CD4-positive, alpha-beta T cell (primary cell): ENCODE measurements at regions not wholly inside any gene's neighbourhood (a gene's known extent, or its start where the extent isn't known, plus 50 kb on each side); places are given as distances from the start of the nearest gene placed in this dataset.

Source experiments
- ATAC-seq: fragments of 200-7000 bp; cut with Tn5 transposase; one replicate; pipeline ENCODE4 v1.10.0; 2022; ENCODE audit warnings: mild to moderate bottlenecking; ENCODE audit not compliant: poor library complexity
- CTCF ChIA-PET: fragments of 350-600 bp; sonication (Branson Sonifier 250); formaldehyde crosslinking; loops from one replicate; lab custom pipeline; 2021; ENCODE audit warnings: antibody characterized with exemption, inconsistent platforms; lab: Charles Lee
- POLR2A ChIA-PET: fragments of 350-600 bp; sonication (Branson Sonifier 250); formaldehyde crosslinking; loops from one replicate; lab custom pipeline; 2021; ENCODE audit warnings: antibody characterized with exemption, inconsistent platforms; lab: Charles Lee
- DNase-seq, 14 experiments: peaks; one replicate each; pipeline ENCODE4 v3.0.0-alpha.2; 2013 to 2020; ENCODE audit warnings: mixed read lengths in 2 of 14
- H3K27ac ChIP-seq, 2 donors: one replicate each; pipeline versions ENCODE4 v1.5.1 to v1.7.0; 2013; ENCODE audit warnings: low read length in 2 of 2, low read depth in 1 of 2, mild to moderate bottlenecking in 1 of 2
- H3K27me3 ChIP-seq, 2 experiments: 1 replicate in 1 of 2; 2 replicates in 1 of 2; pipeline versions ENCODE4 v1.6.1 to v1.7.0; 2013; ENCODE audit warnings: low read length in 2 of 2, control low read depth in 1 of 2, mild to moderate bottlenecking in 1 of 2, moderate library complexity in 1 of 2; ENCODE audit not compliant: insufficient read depth in 2 of 2, control insufficient read depth in 1 of 2
- H3K36me3 ChIP-seq: one replicate; pipeline ENCODE4 v1.6.1; 2013; ENCODE audit warnings: low read length, control low read depth; ENCODE audit not compliant: insufficient read depth
- H3K4me1 ChIP-seq: one replicate; pipeline ENCODE4 v1.6.1; 2013; ENCODE audit warnings: low read length, control low read depth; ENCODE audit not compliant: insufficient read depth
- H3K4me3 ChIP-seq: one replicate; pipeline ENCODE4 v1.5.1; 2013; ENCODE audit warnings: mild to moderate bottlenecking, low read length, moderate library complexity
- H3K9me3 ChIP-seq, 2 experiments: 1 replicate in 1 of 2; 2 replicates in 1 of 2; pipeline versions ENCODE4 v1.6.1 to v1.7.0; 2013; ENCODE audit warnings: low read length in 2 of 2, mild to moderate bottlenecking in 2 of 2, control low read depth in 1 of 2, moderate library complexity in 1 of 2; ENCODE audit not compliant: control insufficient read depth in 1 of 2, insufficient read depth in 1 of 2
- H3K27ac Mint-ChIP-seq: one replicate; pipeline ENCODE4 v1.8.0; 2020; ENCODE audit warnings: mixed read lengths
- H3K27me3 Mint-ChIP-seq: one replicate; pipeline ENCODE4 v1.8.0; 2021; ENCODE audit warnings: mixed read lengths
- H3K36me3 Mint-ChIP-seq: one replicate; pipeline ENCODE4 v1.8.0; 2021; ENCODE audit warnings: low read depth, mixed read lengths
- H3K4me1 Mint-ChIP-seq: one replicate; pipeline ENCODE4 v1.8.0; 2021; ENCODE audit warnings: low read depth, mixed read lengths
- H3K4me3 Mint-ChIP-seq: one replicate; pipeline ENCODE4 v1.8.0; 2020; ENCODE audit warnings: mild to moderate bottlenecking, mixed read lengths
- H3K9me3 Mint-ChIP-seq: one replicate; pipeline ENCODE4 v1.8.0; 2020; ENCODE audit warnings: mixed read lengths
- intact Hi-C, 2 experiments: fragments of 100-400 bp; cut with DNase I in 1 of 2; cut with micrococcal nuclease in 1 of 2; formaldehyde crosslinking; loops; one replicate each; pipeline versions ENCODE4 v1.15.1 to v1.9.0; 2023 to 2025; cut with DNase I, micrococcal nuclease
- TF ChIP-seq, protein P1 (sequence below): fragments of 200-600 bp; IDR thresholded peaks from one replicate; pipeline ENCODE4 v1.8.0; 2022; ENCODE audit warnings: antibody characterized with exemption, mild to moderate bottlenecking

DNA sequence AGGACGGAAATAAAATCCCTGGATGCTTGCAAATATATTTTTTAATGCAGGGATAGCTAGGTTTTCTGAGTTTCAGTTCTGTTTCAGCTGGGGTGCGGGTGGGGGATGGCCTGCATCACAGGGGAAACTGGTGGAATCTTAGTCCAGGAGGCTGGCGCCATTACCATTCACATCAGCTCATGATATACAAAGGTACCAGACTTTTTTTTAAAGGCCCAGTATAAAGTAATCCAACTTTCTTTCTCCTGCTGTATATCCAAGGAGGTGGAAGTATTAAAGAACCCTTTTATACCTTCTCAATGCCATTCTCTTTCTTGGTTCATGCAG is 343.8 kb downstream of the KCNRG start:
- intact Hi-C loops = no loop called here
- Histone ChIP-seq H3K4me3 (no peak overlapping the region), H3K27ac (no peak overlapping the region), H3K36me3 (no peaks in the 10 kb centered on the region), H3K27me3 (no peaks in the 10 kb centered on the region), H3K4me1 (peaks cover 35% of the 10 kb centered on the region), H3K9me3 (no peaks in the 10 kb centered on the region)
- POLR2A ChIA-PET = interaction anchor here (1.8 kb wide), 1 partner anchor 234 kb away, joined by 6 read pairs; no protein-coding TSS in a partner anchor
- DNase-seq (no peak), ATAC-seq (no peak)
- CTCF ChIA-PET = interaction anchor here (1.4 kb wide), 1 partner anchor 28 kb away, joined by 3 read pairs; no protein-coding TSS in a partner anchor
- Mint-ChIP-seq H3K4me3 (no peak overlapping the region), H3K27ac (no peak overlapping the region), H3K9me3 (no peaks in the 10 kb centered on the region), H3K36me3 (no peaks in the 10 kb centered on the region), H3K4me1 (peaks cover 46% of the 10 kb centered on the region), H3K27me3 (no peaks in the 10 kb centered on the region)
- TF ChIP-seq, protein P1, sequence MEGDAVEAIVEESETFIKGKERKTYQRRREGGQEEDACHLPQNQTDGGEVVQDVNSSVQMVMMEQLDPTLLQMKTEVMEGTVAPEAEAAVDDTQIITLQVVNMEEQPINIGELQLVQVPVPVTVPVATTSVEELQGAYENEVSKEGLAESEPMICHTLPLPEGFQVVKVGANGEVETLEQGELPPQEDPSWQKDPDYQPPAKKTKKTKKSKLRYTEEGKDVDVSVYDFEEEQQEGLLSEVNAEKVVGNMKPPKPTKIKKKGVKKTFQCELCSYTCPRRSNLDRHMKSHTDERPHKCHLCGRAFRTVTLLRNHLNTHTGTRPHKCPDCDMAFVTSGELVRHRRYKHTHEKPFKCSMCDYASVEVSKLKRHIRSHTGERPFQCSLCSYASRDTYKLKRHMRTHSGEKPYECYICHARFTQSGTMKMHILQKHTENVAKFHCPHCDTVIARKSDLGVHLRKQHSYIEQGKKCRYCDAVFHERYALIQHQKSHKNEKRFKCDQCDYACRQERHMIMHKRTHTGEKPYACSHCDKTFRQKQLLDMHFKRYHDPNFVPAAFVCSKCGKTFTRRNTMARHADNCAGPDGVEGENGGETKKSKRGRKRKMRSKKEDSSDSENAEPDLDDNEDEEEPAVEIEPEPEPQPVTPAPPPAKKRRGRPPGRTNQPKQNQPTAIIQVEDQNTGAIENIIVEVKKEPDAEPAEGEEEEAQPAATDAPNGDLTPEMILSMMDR = no peak

- H3K27ac Mint-ChIP-seq = no peak overlapping the region
- intact Hi-C loops = loop anchor here in 1 of 2 experiments (10.0 kb wide), 1 partner anchor 545 kb away; the partner anchor contains the start of gene RNASEH2B
- peak in 3 of 14 experiments; percentile 16 to 41 (median 22) for DNase-seq
These were observed 344.5 kb downstream of the KCNRG start for GRCh38 chr13:50359779-50360178.

DNA sequence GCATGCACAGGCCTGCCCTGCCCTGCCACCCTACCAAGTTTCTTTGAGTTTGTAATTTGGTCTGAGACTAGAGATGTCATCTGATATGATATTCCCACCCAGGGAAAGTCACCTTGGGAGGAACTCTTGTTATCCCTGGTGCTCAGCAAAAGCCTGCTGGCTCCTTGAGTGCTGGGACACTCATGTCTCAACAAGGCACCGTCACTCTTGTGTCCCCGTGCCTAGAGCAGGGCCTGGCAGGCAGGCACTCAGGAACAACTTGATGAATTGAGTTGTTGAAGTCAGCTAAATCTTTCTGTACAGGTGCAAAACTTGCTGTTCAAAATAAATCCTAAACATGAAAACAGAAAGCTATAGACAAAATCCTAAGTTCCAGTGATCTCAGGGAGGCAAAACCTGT is 345.4 kb downstream of the KCNRG start:
- H3K4me1 ChIP-seq = peaks cover 39% of the 10 kb centered on the region
- no peaks in the 10 kb centered on the region for H3K36me3 Mint-ChIP-seq
- intact Hi-C loops = loop anchor here in 1 of 2 experiments (10.0 kb wide), 1 partner anchor 544 kb away; the partner anchor contains the start of gene RNASEH2B
- DNase-seq (no peak), ATAC-seq (no peak)
- H3K4me3 ChIP-seq = no peak overlapping the region
- H3K27me3 ChIP-seq = no peaks in the 10 kb centered on the region
- TF ChIP-seq, protein P1 = no peak
- H3K27me3 Mint-ChIP-seq = no peaks in the 10 kb centered on the region
- peaks cover 48% of the 10 kb centered on the region for H3K4me1 Mint-ChIP-seq
- no peaks in the 10 kb centered on the region for H3K36me3 ChIP-seq
- no peaks in the 10 kb centered on the region for H3K9me3 ChIP-seq
- H3K27ac ChIP-seq = no peak overlapping the region
- CTCF ChIA-PET = no interaction called here
- H3K27ac Mint-ChIP-seq = no peak overlapping the region
- no peaks in the 10 kb centered on the region for H3K9me3 Mint-ChIP-seq
- POLR2A ChIA-PET = interaction anchor here (1.0 to 1.3 kb wide), 3 partner anchors 10 to 363 kb away, joined by 3 to 4 read pairs (median 3); partner anchors contain the start of gene TRIM13
- H3K4me3 Mint-ChIP-seq = no peak overlapping the region

More at GRCh38 chr13:50359779-50360178, 344.5 kb downstream of the KCNRG start:
- H3K9me3 ChIP-seq = no peaks in the 10 kb centered on the region
- no peak overlapping the region for H3K27ac ChIP-seq
- Mint-ChIP-seq H3K4me1 (peaks cover 47% of the 10 kb centered on the region), H3K4me3 (no peak overlapping the region), H3K36me3 (no peaks in the 10 kb centered on the region), H3K9me3 (no peaks in the 10 kb centered on the region), H3K27me3 (no peaks in the 10 kb centered on the region)
- ChIA-PET CTCF (interaction anchor here (1.4 kb wide), 1 partner anchor 27 kb away, joined by 3 read pairs; no protein-coding TSS in a partner anchor), POLR2A (interaction anchor here (1.0 to 1.8 kb wide), 3 partner anchors 10 to 363 kb away, joined by 3 to 6 read pairs (median 3); partner anchors contain the start of gene TRIM13)
- ATAC-seq = no peak
- H3K36me3 ChIP-seq = no peaks in the 10 kb centered on the region
- peaks cover 36% of the 10 kb centered on the region for H3K4me1 ChIP-seq
- H3K27me3 ChIP-seq = no peaks in the 10 kb centered on the region
- H3K4me3 ChIP-seq = no peak overlapping the region
- TF ChIP-seq, protein P1 = no peak
